Heart right ventricle (tissue), 16 donors: ENCODE measurements at regions not wholly inside any gene's neighbourhood (a gene's known extent, or its start where the extent isn't known, plus 50 kb on each side); places are given as distances from the start of the nearest gene placed in this dataset.

ENCODE experiments used
- ATAC-seq, 8 donors: fragments of 200-7000 bp; cut with Tn5 transposase; one replicate each; pipeline ENCODE4 v1.9.1; 2020; ENCODE audit warnings: mild to moderate bottlenecking in 8 of 8, moderate library complexity in 8 of 8, moderate number of reproducible peaks in 1 of 8
- DNase-seq, 2 donors: peaks; one replicate each; pipeline ENCODE4 v3.0.0-alpha.2; 2020
- H3K27ac ChIP-seq, 10 donors: fragments of 200-600 bp; sonication (generic) in 2 of 10; one replicate each; pipeline versions ENCODE4 v1.5.0 to v1.8.0; 2020 to 2022; ENCODE audit warnings: mild to moderate bottlenecking in 3 of 10
- H3K27me3 ChIP-seq, 7 donors: fragments of 200-600 bp; one replicate each; pipeline ENCODE4 v1.8.0; 2021 to 2022; ENCODE audit warnings: mild to moderate bottlenecking in 2 of 7
- H3K36me3 ChIP-seq, 9 donors: fragments of 200-600 bp; sonication (generic) in 1 of 9; one replicate each; pipeline versions ENCODE4 v1.5.0 to v1.8.0; 2020 to 2022; ENCODE audit warnings: mild to moderate bottlenecking in 2 of 9
- H3K4me1 ChIP-seq, 9 donors: fragments of 200-600 bp; sonication (generic) in 1 of 9; one replicate each; pipeline versions ENCODE4 v1.5.0 to v1.8.0; 2020 to 2022; ENCODE audit warnings: mild to moderate bottlenecking in 4 of 9
- H3K4me3 ChIP-seq, 10 donors: fragments of 200-600 bp; sonication (generic) in 2 of 10; one replicate each; pipeline versions ENCODE4 v1.5.0 to v1.8.0; 2020 to 2022; ENCODE audit warnings: mild to moderate bottlenecking in 7 of 10, moderate library complexity in 2 of 10
- H3K9me3 ChIP-seq, 11 donors: fragments of 200-600 bp in 10 of 11; sonication (generic) in 2 of 11; one replicate each; pipeline versions ENCODE4 v1.5.0 to v1.8.0; 2013 to 2022; ENCODE audit warnings: mild to moderate bottlenecking in 2 of 11, control low read depth in 1 of 11, moderate library complexity in 1 of 11
- CTCF ChIP-seq, 9 donors: fragments of 200-600 bp; sonication (generic) in 2 of 9; IDR thresholded peaks; one replicate each; pipeline versions ENCODE4 v1.5.0 to v1.8.0; 2021 to 2022; ENCODE audit warnings: antibody characterized with exemption in 9 of 9, mild to moderate bottlenecking in 5 of 9, moderate library complexity in 1 of 9
- WGBS, 2 donors: extraction: QIAGEN DNeasy Blood & Tissue Kit; methylation state at CpG; one replicate each; pipeline ENCODE4 v1.1.7; 2013; ENCODE audit warnings: inconsistent platforms in 1 of 2; 5-methylcytosine and 5-hydroxymethylcytosine counted together
- intact Hi-C, 10 donors: fragments of 100-400 bp; cut with DNase I; formaldehyde crosslinking; loops; one replicate each; pipeline versions ENCODE4 v1.11.1 to v1.14.2; 2022
- donor health status: Arrhythmogenic right ventricular cardiomyopathy.
- donor health status: ischemic (EF 13 %, LVEDD 7.1; RV severe dilation, severe dysfunction).
- donor health status: healthy with polysubstance abuse.
- donor health status: DM: no; HTN: yes; CAD: no.
- donor health status: DM: no; HTN: no; CAD: no.
- donor health status: ischemic (EF 25% LVEDD 6.9; RV normal size, moderate dysfunction).
- donor health status: ischemic (EF 25% LVEDD 5.7; RV mildly dilated, moderate dysfunction).
- donor health status: healthy.
- donor health status: DM: yes; HTN: yes; CAD: no.
- donor health status: Ischemic cardiomyopathy.
- donor health status: ischemic (EF 35%, LVEDD 5.7; RV mildly dilated, moderate dysfunction).
- donor health status: nonischemic (EF 11% LVEDD 7.7; RV severe dilation, severe dysfunction).
- donor health status: DM: yes; HTN: yes; CAD: no.
- donor health status: PGD.
- donor health status: ischemic (EF 29% LVEDD 5.4; RV normal size, mild dysfunction).
- donor health status: nonischemic (EF 23%, LVEDD 6.1; RV moderate dilation, normal function).

GRCh38 chr17:63332286-63332685 lies 113.8 kb downstream of the CYB561 start:
- Histone ChIP-seq H3K9me3 (no peaks in the 10 kb centered on the region), H3K27me3 (no peaks in the 10 kb centered on the region), H3K4me3 (no peak overlapping the region), H3K36me3 (no peaks in the 10 kb centered on the region), H3K4me1 (peaks cover 0 to 3% (median 0%) of the 10 kb centered on the region in 9 donors), H3K27ac (no peak overlapping the region)
- 97 to 98% methylated on average over 2 of the region's 2 CpGs for WGBS, 2 donors
- DNase-seq (no peak), ATAC-seq (no peak)
- intact Hi-C loops = no loop called here
- TF ChIP-seq CTCF (IDR thresholded peaks at IDR 0.05) = no peak

GRCh38 chr17:63333869-63334268 lies 112.2 kb downstream of the CYB561 start:
- WGBS, 2 donors = 96 to 97% methylated on average over 1 of the region's 1 CpG
- no peak overlapping the region for H3K4me3 ChIP-seq
- TF ChIP-seq CTCF (IDR thresholded peaks at IDR 0.05) = no peak
- intact Hi-C loops = no loop called here
- ATAC-seq (no peak), DNase-seq (no peak)
- H3K9me3 ChIP-seq = no peaks in the 10 kb centered on the region
- no peaks in the 10 kb centered on the region for H3K27me3 ChIP-seq
- H3K36me3 ChIP-seq = no peaks in the 10 kb centered on the region
- peaks cover 0 to 3% (median 0%) of the 10 kb centered on the region in 9 donors for H3K4me1 ChIP-seq
- no peak overlapping the region for H3K27ac ChIP-seq

- 73 to 85% methylated on average over 1 of the region's 1 CpG for whole genome bisulfite sequencing, 2 donors
- H3K27me3 ChIP-seq = no peaks in the 10 kb centered on the region
- H3K27ac ChIP-seq = peak overlapping the region in 5 of 10 donors; percentile 29 to 57 (median 45)
- peaks cover 0 to 3% (median 0%) of the 10 kb centered on the region in 9 donors for H3K4me1 ChIP-seq
- intact Hi-C loops = no loop called here
- H3K36me3 ChIP-seq = peaks cover 0 to 11% (median 0%) of the 10 kb centered on the region in 9 donors
- DNase-seq = no peak
- peak in 4 of 8 donors; percentile 26 to 48 (median 34) for ATAC-seq
- no peak overlapping the region for H3K4me3 ChIP-seq
- no peaks in the 10 kb centered on the region for H3K9me3 ChIP-seq
- TF ChIP-seq CTCF (IDR thresholded peaks at IDR 0.05) = no peak
Measured at GRCh38 chr17:63335831-63336230, 110.3 kb downstream of the CYB561 start.

GRCh38 chr17:63337579-63337978 lies 108.5 kb downstream of the CYB561 start:
- TF ChIP-seq CTCF (IDR thresholded peaks at IDR 0.05) = no peak
- peaks cover 0 to 3% (median 0%) of the 10 kb centered on the region in 9 donors for H3K4me1 ChIP-seq
- no peaks in the 10 kb centered on the region for H3K9me3 ChIP-seq
- no peak overlapping the region for H3K27ac ChIP-seq
- H3K36me3 ChIP-seq = peaks cover 0 to 28% (median 0%) of the 10 kb centered on the region in 9 donors
- ATAC-seq = no peak
- no peak for DNase-seq
- intact Hi-C loops = no loop called here
- 77 to 88% methylated on average over 5 of the region's 5 CpGs for WGBS, 2 donors
- H3K27me3 ChIP-seq = no peaks in the 10 kb centered on the region
- H3K4me3 ChIP-seq = no peak overlapping the region
